Adrenal gland (tissue), 9 donors: ENCODE measurements at regions not wholly inside any gene's neighbourhood (a gene's known extent, or its start where the extent isn't known, plus 50 kb on each side); places are given as distances from the start of the nearest gene placed in this dataset.
A peak's percentile ranks its signal among the peaks of the same experiment; 100 is the strongest.

Experiments used
- DNase-seq, 7 donors: peaks; one replicate each; pipeline ENCODE4 v3.0.0-alpha.2; 2019 to 2020
- H3K27ac ChIP-seq, 5 donors: fragments of 200-600 bp; sonication (generic) in 4 of 5; 1 replicate in 3 of 5; 2 replicates in 2 of 5; pipeline versions ENCODE4 v1.5.1 to v1.8.0; 2016 to 2020; ENCODE audit warnings: mild to moderate bottlenecking in 1 of 5
- H3K27me3 ChIP-seq: fragments of 200-600 bp; 2 replicates; pipeline ENCODE4 v1.8.0; 2021
- H3K36me3 ChIP-seq, 2 donors: fragments of 200-600 bp; replicated peaks in 1 of 2; 1 replicate in 1 of 2; 2 replicates in 1 of 2; pipeline versions ENCODE4 v1.5.1 to v1.8.0; 2018 to 2022
- H3K4me1 ChIP-seq, 2 donors: fragments of 200-600 bp; replicated peaks in 1 of 2; 1 replicate in 1 of 2; 2 replicates in 1 of 2; pipeline versions ENCODE4 v1.5.1 to v1.8.0; 2018 to 2021
- H3K4me3 ChIP-seq, 4 donors: fragments of 200-600 bp; sonication (generic) in 3 of 4; one replicate each; pipeline ENCODE4 v1.5.1; 2016 to 2018
- H3K9me3 ChIP-seq, 3 donors: fragments of 200-600 bp; sonication (generic) in 1 of 3; replicated peaks in 1 of 3; 1 replicate in 2 of 3; 2 replicates in 1 of 3; pipeline versions ENCODE4 v1.5.1 to v1.8.0; 2016 to 2021
- POLR2A ChIP-seq, 2 donors: fragments of 450-650 bp; IDR thresholded peaks; one replicate each; pipeline ENCODE4 v1.6.1; 2017; ENCODE audit warnings: antibody characterized with exemption in 2 of 2, mild to moderate bottlenecking in 2 of 2, moderate library complexity in 1 of 2
- WGBS, 4 donors: extraction: QIAGEN DNeasy Blood & Tissue Kit in 2 of 4; methylation state at CpG; one replicate each; pipeline versions ENCODE4 v1.1.5 to v1.1.7; 2013 to 2017; 5-methylcytosine and 5-hydroxymethylcytosine counted together
- intact Hi-C, 2 donors: fragments of 100-400 bp; cut with DNase I; formaldehyde crosslinking; loops; one replicate each; pipeline versions ENCODE4 v1.14.1 to v1.15.0; 2022 to 2023
- TF ChIP-seq, protein P1 (sequence below), 6 experiments: fragments of 450-650 bp in 4 of 6; fragments of 200-600 bp in 2 of 6; sonication (generic) in 1 of 6; IDR thresholded peaks; 1 replicate in 5 of 6; 2 replicates in 1 of 6; pipeline versions ENCODE4 v1.5.1 to v1.8.0; 2016 to 2021; ENCODE audit warnings: antibody characterized with exemption in 6 of 6, mild to moderate bottlenecking in 2 of 6, moderate library complexity in 1 of 6
- donor health status: healthy with polysubstance abuse.
- donor health status: Bipolar disorder and iron deficiency.
- donor health status: DM: yes; HTN: yes; CAD: no.
- donor health status: DM: no; HTN: no; CAD: no.
- donor health status: DM: no; HTN: no; CAD: no.

DNA sequence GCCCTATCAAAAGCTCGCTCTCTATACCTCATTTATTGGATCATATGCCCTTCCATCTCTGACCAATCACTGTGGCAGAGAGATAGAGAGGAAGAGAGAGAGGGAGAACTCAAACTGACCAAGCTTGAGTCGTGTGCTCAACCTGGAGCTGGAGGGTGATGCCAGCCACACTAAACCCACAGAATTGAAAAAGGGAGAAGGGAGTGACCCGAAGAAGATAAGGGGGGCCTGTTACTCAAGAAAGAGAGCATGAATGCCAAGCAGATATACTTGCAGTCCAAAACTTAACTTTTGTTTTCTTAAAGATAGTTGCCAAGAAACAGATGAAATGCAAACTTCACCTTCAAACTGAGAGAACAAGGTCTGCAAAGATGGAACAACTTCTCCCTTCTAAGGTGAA, 112.7 kb downstream of the BTG1 start:
- Histone ChIP-seq H3K4me3 (no peak overlapping the region), H3K36me3 (no peaks in the 10 kb centered on the region), H3K27me3 (no peaks in the 10 kb centered on the region), H3K27ac (no peak overlapping the region), H3K9me3 (no peaks in the 10 kb centered on the region), H3K4me1 (peaks cover 16 to 28% of the 10 kb centered on the region in 2 donors)
- DNase-seq: no peak
- 76 to 88% (median 81%) methylated on average over 3 of the region's 3 CpGs for WGBS, 4 donors
- TF ChIP-seq, protein P1, sequence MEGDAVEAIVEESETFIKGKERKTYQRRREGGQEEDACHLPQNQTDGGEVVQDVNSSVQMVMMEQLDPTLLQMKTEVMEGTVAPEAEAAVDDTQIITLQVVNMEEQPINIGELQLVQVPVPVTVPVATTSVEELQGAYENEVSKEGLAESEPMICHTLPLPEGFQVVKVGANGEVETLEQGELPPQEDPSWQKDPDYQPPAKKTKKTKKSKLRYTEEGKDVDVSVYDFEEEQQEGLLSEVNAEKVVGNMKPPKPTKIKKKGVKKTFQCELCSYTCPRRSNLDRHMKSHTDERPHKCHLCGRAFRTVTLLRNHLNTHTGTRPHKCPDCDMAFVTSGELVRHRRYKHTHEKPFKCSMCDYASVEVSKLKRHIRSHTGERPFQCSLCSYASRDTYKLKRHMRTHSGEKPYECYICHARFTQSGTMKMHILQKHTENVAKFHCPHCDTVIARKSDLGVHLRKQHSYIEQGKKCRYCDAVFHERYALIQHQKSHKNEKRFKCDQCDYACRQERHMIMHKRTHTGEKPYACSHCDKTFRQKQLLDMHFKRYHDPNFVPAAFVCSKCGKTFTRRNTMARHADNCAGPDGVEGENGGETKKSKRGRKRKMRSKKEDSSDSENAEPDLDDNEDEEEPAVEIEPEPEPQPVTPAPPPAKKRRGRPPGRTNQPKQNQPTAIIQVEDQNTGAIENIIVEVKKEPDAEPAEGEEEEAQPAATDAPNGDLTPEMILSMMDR (IDR thresholded peaks at IDR 0.05): no peak
- no peak for TF ChIP-seq POLR2A (IDR thresholded peaks at IDR 0.05)
- intact Hi-C loops: no loop called here

DNA sequence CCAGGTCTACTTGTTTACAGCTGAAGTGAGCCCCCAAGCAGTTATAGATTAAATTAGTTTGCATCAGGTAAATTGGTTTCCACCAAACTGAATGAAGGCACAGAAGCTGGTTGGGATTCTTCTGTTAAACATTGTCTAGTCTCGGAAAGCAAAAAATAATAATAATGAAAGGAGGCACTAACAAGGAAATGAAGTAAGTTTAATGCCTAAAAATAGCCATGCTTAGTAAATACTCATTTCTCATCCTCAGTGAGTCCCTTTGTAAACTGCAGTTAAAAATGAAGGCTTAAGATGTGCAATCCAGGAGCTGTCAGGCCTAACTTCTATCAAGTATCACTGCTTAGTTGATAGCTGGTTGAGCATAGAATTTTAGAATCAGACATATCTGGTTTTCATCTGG, 113.5 kb downstream of the BTG1 start:
- Histone ChIP-seq H3K27me3 (no peaks in the 10 kb centered on the region), H3K4me1 (peaks cover 17 to 28% of the 10 kb centered on the region in 2 donors), H3K27ac (peak overlapping the region in 1 of 5 donors; percentile 15), H3K36me3 (no peaks in the 10 kb centered on the region), H3K4me3 (no peak overlapping the region), H3K9me3 (no peaks in the 10 kb centered on the region)
- DNase-seq: no peak
- WGBS, 4 donors: 39 to 85% (median 69%) methylated on average over 1 of the region's 1 CpG
- intact Hi-C loops: no loop called here
- TF ChIP-seq, protein P1 (IDR thresholded peaks at IDR 0.05): no peak
- no peak for TF ChIP-seq POLR2A (IDR thresholded peaks at IDR 0.05)

DNA sequence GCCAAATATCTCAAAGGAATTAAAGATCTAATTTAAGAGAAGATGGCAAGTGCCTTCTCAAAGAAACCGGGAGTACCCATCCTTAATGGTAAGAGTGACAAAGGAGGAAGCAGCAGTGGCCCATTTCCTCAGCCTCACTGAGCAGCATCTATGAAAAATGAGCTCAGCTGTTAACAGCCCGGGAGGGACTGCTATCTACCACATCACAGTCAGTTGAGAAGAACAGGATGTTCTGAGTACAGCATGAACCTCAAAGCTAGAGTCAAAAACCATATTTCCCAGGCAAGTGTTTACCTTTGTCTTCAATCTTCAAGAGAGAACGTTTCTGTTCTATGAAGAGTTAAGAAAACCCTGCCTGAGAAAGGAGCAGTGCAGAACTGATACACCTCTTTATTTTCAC, 115.0 kb downstream of the BTG1 start:
- Histone ChIP-seq H3K4me1 (peaks cover 23 to 30% of the 10 kb centered on the region in 2 donors), H3K4me3 (no peak overlapping the region), H3K27me3 (no peaks in the 10 kb centered on the region), H3K9me3 (no peaks in the 10 kb centered on the region), H3K27ac (peak overlapping the region in 3 of 5 donors; percentile 11 to 44 (median 32)), H3K36me3 (no peaks in the 10 kb centered on the region)
- TF ChIP-seq, protein P1 (IDR thresholded peaks at IDR 0.05): no peak
- no peak for TF ChIP-seq POLR2A (IDR thresholded peaks at IDR 0.05)
- WGBS, 4 donors: 28 to 39% (median 35%) methylated on average over 3 of the region's 3 CpGs
- peak in 6 of 7 donors; percentile 9 to 80 (median 30) for DNase-seq
- intact Hi-C loops: no loop called here

DNA sequence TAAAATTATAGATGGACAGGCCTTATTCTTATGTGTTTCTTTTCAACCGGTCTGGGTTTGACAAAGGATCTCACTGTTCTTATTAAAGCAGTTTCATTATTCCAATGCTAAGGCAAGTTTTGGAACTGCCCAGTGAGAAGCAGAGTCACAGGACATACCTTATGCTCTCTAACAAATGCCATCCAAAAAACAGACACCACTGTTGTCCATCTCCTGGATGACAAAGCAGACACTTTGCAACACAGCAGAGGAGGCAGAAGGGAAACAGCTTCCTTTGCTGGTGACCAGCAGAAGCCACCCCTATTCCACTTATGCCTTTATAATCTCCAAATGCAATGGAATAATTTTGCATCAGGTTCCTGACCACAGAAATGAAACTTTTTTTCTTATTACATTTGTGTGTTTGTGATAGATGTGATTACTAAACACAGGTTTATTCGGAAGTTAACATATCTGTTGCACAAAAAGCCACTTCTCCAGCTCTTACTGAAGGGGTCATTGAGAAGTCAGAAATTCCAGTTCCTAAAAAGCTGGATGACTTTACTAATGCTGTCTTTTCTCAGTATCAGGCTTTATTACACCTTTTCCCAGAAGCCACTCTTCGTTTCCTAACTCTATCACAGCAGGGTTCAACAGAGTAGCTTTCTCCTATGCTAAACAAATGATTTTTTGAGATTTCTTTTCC, 115.6 kb downstream of the BTG1 start:
- Histone ChIP-seq H3K9me3 (no peaks in the 10 kb centered on the region), H3K4me3 (no peak overlapping the region), H3K27me3 (no peaks in the 10 kb centered on the region), H3K27ac (peak overlapping the region in 3 of 5 donors; percentile 15 to 44 (median 32)), H3K36me3 (no peaks in the 10 kb centered on the region), H3K4me1 (peaks cover 18 to 25% of the 10 kb centered on the region in 2 donors)
- TF ChIP-seq POLR2A (IDR thresholded peaks at IDR 0.05): no peak
- TF ChIP-seq, protein P1 (IDR thresholded peaks at IDR 0.05): no peak
- 72 to 82% (median 76%) methylated on average over 3 of the region's 3 CpGs for WGBS, 4 donors
- DNase-seq: no peak
- intact Hi-C loops: no loop called here
